Lower leg skin (tissue), 4 donors: ENCODE measurements at regions not wholly inside any gene's neighbourhood (a gene's known extent, or its start where the extent isn't known, plus 50 kb on each side); places are given as distances from the start of the nearest gene placed in this dataset.

Experiments
- DNase-seq, 2 donors: peaks; one replicate each; pipeline ENCODE4 v3.0.0-alpha.2; 2019; ENCODE audit warnings: low spot score in 2 of 2
- H3K4me3 ChIP-seq: fragments of 200-600 bp; sonication (generic); 2 replicates; pipeline ENCODE4 v1.5.1; 2017; ENCODE audit warnings: mild to moderate bottlenecking, low read depth; ENCODE audit not compliant: poor library complexity, severe bottlenecking
- POLR2A ChIP-seq, 2 donors: fragments of 450-650 bp; IDR thresholded peaks; one replicate each; pipeline ENCODE4 v1.6.1; 2016 to 2017; ENCODE audit warnings: antibody characterized with exemption in 2 of 2, mild to moderate bottlenecking in 1 of 2, moderate library complexity in 1 of 2
- WGBS, 2 donors: methylation state at CpG; one replicate each; pipeline ENCODE4 v1.1.5; 2018; 5-methylcytosine and 5-hydroxymethylcytosine counted together
- intact Hi-C: fragments of 100-400 bp; cut with DNase I; formaldehyde crosslinking; loops from one replicate; pipeline ENCODE4 v1.15.0; 2023; ENCODE audit warnings: low total_unique reads
- TF ChIP-seq, protein P1 (sequence below), 3 donors: fragments of 450-650 bp; IDR thresholded peaks; one replicate each; pipeline ENCODE4 v1.5.1; 2016; ENCODE audit warnings: antibody characterized with exemption in 3 of 3, mild to moderate bottlenecking in 3 of 3, moderate library complexity in 2 of 3

DNA sequence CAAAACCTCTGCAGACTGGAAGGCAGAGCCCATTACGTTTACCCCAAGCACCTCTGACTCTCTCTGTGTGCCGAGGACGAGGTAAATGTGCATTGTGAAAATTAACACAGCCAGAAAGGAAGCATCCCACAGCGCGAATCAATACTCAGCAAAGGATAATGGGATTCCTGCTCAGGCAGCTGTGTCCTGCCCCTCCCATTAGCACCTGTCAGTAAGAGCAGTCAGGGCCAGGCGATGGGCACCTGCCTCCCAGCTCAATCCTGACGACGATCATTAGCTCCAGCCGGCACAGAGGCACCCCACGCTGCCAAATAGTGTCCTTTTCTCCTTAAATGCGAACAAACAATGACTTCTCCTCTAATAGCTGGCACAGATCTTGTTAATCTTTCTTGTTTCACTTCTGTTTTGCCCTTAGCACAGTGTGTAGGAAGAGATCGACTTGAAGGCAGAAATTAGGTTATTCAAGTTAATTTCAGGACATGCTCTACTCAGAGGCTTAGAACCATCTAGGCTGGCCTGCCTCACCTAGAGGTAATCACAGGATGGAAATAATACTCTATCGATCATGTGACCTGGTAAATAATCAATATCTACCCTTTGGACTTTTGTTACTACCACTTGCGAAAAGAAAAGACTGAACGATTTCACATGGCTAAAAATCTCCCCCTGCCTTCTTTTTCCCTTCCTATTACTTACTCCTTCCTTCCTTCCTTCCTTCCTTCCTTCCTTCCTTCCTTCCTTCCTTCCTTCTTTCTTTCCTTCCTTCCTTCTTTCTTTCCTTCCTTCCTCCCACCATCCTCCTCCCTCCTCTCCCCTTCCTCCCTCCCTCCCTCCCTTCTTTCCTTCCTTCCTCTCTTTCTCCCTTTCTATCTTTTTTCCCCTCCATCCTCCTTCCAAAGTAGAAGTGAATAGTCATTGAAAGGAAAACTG is 487.9 kb upstream of the ID2 start:
- DNase-seq: no peak
- intact Hi-C loops: no loop called here

DNA sequence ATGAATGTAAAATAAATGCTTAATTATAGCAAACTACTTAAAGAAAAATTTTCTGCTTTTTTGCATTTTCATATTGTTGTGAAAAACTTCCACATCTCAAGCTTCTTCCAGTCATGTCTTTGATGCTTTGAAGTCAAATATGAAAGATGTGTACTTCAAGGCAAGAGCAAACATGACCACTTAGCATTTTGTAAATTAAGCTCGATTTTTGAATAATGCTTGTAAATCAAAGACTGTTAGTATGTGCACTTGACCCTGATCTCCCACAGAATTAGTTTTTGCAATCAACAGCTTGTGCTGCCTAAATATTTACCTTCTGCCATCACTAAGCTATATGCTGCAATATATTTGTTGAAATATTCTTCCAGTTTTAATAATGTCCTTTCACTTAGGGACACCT is 486.1 kb upstream of the ID2 start:
- H3K4me3 ChIP-seq: no peak overlapping the region
- TF ChIP-seq, protein P1, sequence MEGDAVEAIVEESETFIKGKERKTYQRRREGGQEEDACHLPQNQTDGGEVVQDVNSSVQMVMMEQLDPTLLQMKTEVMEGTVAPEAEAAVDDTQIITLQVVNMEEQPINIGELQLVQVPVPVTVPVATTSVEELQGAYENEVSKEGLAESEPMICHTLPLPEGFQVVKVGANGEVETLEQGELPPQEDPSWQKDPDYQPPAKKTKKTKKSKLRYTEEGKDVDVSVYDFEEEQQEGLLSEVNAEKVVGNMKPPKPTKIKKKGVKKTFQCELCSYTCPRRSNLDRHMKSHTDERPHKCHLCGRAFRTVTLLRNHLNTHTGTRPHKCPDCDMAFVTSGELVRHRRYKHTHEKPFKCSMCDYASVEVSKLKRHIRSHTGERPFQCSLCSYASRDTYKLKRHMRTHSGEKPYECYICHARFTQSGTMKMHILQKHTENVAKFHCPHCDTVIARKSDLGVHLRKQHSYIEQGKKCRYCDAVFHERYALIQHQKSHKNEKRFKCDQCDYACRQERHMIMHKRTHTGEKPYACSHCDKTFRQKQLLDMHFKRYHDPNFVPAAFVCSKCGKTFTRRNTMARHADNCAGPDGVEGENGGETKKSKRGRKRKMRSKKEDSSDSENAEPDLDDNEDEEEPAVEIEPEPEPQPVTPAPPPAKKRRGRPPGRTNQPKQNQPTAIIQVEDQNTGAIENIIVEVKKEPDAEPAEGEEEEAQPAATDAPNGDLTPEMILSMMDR (IDR thresholded peaks at IDR 0.05): no peak
- no peak for TF ChIP-seq POLR2A (IDR thresholded peaks at IDR 0.05)
- no peak for DNase-seq
- WGBS, 2 donors: 48 to 56% methylated on average over 1 of the region's 1 CpG
- intact Hi-C loops: no loop called here

More for the DNA sequence above, 487.9 kb upstream of the ID2 start:
- H3K4me3 ChIP-seq: no peak overlapping the region
- TF ChIP-seq POLR2A (IDR thresholded peaks at IDR 0.05): no peak
- TF ChIP-seq, protein P1 (IDR thresholded peaks at IDR 0.05): no peak
- WGBS, 2 donors: 50 to 55% methylated on average over 15 of the region's 15 CpGs

DNA sequence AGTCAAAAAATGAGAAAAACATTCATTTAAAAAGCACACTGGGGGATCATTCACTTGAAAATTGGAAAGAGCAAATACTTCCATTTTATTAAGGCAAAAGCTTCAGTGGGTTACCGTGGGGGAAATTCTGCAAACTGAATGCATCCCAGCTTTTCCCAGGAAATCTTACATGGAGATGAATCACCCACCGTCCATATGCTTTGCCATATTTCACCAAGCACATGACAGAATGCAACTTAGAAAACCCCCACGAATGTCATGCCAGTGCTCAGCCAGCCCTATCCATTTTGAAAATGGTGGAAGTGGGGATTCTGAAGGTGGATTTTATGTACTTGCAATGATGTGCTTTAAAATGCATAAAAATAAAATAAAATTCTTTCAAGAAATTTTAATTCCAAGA is 485.5 kb upstream of the ID2 start:
- TF ChIP-seq POLR2A (IDR thresholded peaks at IDR 0.05): no peak
- TF ChIP-seq, protein P1 (IDR thresholded peaks at IDR 0.05): no peak

DNA sequence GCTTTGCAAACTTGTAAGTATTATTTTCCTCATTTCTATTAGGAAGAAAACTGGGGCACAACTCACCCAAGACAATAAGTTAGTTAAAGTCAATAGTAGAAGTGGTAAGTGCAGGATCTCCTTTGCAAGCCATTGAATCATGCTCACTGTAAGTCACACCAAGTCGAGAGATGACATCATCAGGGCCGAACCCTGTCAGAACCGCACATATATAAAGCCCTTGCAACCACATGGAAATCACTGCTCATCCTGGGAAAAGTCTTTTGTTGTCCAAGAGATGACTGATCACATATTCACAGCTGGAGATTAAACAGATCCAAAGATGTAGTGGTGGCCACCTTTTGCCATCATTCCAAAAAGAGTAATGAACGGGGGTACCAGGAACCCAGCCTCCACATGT is 484.8 kb upstream of the ID2 start:
- intact Hi-C loops: no loop called here
- no peak overlapping the region for H3K4me3 ChIP-seq
- 82 to 85% methylated on average over 4 of the region's 4 CpGs for WGBS, 2 donors
- TF ChIP-seq, protein P1 (IDR thresholded peaks at IDR 0.05): no peak
- TF ChIP-seq POLR2A (IDR thresholded peaks at IDR 0.05): no peak
- DNase-seq: no peak

More for the DNA sequence above, 485.5 kb upstream of the ID2 start:
- no peak for DNase-seq
- WGBS, 2 donors: 80 to 86% methylated on average over 3 of the region's 3 CpGs
- H3K4me3 ChIP-seq: no peak overlapping the region
- intact Hi-C loops: no loop called here

DNA sequence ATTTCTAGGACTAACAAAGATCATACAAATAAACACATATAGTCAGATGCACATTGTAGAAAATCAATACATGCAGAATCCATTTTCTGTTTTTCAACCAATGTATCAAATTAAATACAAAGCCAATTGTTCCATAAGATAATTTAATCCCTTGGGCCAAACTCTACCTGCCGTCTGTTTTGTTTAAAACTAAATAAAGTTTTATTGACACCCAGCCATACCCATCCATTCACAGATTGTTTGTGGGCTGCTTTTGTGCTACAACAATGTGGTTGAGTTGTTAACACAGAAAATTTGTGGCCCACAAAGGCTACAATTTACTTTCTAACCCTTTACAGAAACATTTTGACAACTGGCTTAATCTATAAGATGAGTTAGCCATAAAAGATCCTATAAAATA is 484.0 kb upstream of the ID2 start:
- H3K4me3 ChIP-seq: no peak overlapping the region
- intact Hi-C loops: no loop called here
- 90% methylated on average over 1 of the region's 1 CpG for WGBS, 2 donors
- TF ChIP-seq, protein P1 (IDR thresholded peaks at IDR 0.05): no peak
- no peak for TF ChIP-seq POLR2A (IDR thresholded peaks at IDR 0.05)
- no peak for DNase-seq
